Endometrium (tissue), 2 donors: ENCODE measurements at regions not wholly inside any gene's neighbourhood (a gene's known extent, or its start where the extent isn't known, plus 50 kb on each side); places are given as distances from the start of the nearest gene placed in this dataset.
A peak's percentile ranks its signal among the peaks of the same experiment; 100 is the strongest.

ENCODE experiments used
- FAIRE-seq: peaks from 2 replicates; lab custom pipeline; 2012; peaks lifted over from hg19 to GRCh38; lab: Jason Lieb, UNC
- donor health status: control.
- donor health status: control.

DNA sequence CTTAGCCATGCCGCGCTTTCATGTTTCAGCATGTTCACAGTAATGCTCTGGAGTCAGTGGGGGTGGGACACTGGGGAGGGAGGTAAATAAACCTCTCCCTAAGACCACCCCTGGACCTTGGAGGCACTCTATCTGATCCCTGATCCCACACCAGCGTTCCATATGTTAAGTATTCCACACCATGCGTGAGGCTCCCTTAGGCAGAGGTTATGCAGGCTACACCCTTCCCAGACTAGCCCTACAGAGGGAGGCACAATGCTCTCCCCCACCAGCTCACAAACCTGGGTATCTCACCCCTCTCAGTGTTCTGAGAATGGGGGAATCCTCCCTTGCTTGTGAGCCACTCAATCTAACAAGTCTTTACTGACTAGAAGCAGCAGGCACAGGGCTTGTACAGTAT, 1610.4 kb upstream of the ZEB2 start:
- no peak for FAIRE-seq

DNA sequence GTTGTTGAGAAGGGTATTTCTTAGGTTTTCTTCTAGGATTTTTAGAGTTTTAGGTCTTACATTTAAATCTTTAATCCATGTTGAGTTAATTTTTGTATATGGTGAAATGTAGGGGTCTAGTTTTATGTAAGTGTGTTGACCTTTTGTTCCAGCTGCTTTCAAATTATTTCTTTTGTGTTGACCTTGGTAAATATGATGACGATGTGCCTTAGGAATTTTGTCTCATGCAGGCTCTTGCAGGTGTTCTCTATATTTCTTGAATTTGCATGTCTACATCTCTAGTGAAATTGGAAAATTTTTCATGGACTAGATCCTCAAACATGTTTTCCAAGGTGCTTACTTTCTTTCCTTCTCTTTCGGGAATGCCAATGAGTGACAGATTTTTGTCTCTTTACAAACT, 1609.3 kb upstream of the ZEB2 start:
- FAIRE-seq: no peak

DNA sequence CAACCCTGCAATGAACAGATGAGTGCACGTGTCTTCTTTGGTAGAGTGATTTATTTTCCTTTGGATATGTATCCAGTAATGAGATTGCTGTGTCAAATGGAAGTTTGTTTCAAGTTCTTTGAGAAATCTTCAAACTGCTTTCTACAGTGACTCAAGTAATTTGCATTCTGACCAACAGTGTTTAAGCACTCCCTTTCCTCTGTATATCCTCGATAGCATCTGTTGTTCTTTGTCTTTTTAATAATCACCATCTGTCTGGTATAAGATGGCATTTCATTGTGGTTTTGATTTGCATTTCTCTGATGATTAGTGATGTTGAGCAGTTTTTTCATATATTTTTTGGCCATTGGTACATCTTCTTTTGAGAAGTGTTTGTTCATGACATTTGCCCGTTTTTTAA, 1608.3 kb upstream of the ZEB2 start:
- no peak for FAIRE-seq

DNA sequence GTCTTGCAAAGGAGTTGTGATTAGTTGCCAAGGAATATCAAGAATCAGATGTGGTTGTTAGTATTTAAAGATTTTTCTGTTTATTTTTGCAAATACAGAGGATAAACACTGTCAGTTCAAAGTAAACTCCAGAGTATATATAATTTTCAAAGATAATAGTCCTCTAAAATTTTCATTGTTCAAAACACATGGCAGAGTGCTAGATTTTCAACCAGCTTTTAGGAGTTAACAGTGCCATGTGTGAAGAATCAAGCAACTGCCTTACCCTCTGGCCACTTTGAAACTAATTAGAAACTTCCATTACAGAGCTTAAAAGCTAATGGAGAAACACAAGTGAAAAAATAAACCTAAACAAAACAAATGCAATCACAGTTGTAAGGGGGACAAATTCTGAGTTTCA, 1605.6 kb upstream of the ZEB2 start:
- FAIRE-seq: no peak

DNA sequence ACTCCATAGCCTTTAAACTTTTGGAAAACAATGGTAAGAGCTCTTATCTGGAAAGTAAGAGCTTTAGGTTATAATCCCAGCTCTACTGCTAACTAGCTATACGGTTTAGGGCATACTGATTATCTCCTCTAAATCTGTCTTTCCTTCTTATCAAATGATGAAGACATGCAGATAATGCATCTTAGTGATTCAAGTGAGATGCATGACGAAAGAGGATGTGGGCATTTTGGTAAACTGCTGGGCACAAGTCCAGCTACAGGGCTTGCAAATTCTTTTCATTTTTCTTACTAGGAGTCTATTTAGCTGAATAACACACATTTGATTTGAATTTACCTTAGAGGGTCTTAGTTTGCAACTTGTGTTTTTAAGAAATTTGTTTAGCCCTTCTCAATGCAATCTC, 1604.8 kb upstream of the ZEB2 start:
- no peak for FAIRE-seq

DNA sequence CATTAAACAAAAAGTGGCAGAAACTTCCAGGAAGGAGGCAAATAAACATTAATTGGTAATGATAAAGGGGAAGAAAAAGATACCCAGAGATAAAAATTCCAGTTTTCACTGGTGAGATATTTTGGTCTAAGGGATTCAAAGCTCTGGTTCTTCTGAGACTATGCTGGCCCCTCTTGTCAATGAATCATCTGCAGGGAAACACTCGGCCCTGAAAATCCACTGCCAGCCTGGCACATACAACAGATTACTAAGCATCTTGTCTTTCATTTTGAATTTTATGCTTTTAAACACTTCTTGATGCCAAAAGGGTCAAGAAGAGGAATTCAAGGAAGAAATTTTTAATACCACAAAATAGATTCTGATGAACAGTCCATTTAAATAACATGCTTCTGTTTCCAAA, 1603.8 kb upstream of the ZEB2 start:
- no peak for FAIRE-seq

DNA sequence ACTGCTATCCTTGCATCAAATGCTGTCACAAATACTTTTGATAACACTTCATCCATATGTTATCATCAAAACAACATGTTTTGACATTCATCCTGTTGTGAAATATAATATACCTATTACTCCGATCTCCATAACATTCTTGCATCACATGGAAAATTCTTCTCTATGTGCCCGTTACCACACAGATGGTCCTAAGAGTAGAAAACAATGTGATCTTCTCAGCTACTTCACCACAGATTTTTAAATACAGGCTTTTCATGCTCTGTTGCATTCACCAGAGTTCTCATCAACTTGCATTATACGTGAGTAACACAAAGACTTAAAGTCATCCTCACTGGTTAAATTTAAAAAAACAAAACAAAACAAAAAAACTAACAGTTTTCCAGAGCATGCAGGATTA, 1603.3 kb upstream of the ZEB2 start:
- FAIRE-seq: no peak

DNA sequence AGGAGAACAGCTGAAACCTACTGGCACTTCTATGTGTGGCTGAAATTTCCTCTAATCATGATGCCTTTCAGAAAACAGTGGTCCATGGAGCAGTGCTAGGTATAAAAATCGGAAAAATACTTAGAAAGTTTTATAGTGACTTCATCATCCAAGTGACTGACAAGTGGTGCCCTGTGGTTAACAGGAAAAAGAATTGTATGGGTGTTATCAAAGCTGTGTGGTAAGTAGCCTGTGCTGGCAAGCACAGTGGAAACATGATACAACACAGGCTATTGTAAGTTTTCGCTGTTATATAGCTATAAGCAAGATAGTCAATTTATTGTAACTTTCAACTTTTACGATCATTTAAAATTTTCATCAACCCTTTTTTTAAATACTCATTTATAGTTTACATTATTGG, 1599.7 kb upstream of the ZEB2 start:
- FAIRE-seq: no peak

DNA sequence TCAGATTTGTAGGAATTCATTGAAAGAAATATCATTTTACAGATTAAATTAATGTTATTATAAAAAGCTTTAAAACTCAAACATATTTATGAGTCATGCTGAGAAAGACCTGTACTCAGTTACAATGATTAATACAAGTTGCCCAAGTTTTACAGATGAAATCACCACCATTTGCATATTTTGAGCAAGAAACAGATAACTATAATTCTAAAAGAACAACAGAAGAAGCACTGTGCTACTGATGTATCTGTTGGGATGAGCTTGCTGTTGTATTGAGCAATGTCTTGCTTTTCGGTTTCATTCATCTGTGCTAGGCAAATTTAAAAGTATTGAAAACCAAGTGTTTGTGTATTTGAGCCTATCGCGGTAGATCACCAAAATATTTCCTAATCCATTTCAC, 1589.1 kb upstream of the ZEB2 start:
- no peak for FAIRE-seq

DNA sequence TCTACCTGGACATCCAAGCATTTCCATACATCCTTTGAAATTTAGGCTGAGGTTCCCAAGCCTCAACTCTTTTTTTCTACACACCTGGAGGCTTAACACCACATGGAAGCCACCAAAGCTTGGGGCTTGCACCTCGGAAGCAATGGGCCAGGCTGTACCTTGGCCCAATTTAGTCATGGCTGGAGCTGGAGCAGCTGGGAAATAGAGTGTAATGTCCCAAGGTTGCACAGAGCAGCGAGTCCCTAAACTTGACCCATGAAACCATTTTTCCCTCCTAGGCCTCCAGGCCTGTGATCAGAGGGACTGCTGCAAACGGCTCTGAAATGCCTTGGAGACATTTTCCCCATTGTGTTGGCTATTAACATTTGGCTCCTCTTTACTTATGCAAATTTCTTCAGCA, 1574.3 kb upstream of the ZEB2 start:
- FAIRE-seq: no peak

DNA sequence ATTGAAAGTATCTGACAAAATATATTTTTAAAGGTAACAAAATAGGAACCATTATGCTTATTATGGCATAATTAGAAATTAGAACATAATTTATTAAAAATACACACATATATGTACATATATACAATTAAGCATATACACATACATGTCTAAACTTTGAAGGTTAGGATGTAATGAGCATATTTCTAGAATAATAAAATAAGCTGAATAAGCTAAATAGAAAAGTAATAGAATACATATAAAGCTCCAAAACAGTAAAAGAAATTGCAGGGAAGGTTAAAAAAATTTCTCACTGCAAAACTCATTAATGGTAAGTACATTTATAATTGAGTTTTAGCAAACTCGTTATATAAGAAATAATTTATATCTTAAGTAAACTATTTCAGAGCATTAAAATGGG, 1561.5 kb upstream of the ZEB2 start:
- peak; percentile 53 for FAIRE-seq

DNA sequence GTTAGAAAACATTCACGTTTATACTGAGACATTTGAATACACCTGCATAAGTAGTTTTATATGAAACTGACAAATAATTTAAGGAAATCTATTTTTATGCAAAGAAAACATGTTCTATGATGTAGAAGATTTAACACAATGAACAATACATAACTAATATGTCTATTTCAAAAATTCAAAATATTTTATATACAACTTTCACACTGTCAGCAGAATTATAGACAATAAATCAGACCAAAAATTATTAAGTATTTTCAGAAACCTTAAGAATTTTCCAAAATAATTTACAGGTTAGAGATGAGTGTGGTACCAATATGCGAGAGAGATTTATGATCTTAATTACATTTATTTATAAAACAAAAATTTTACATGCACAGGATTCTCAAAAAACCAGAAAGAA, 1561.0 kb upstream of the ZEB2 start:
- FAIRE-seq: no peak

DNA sequence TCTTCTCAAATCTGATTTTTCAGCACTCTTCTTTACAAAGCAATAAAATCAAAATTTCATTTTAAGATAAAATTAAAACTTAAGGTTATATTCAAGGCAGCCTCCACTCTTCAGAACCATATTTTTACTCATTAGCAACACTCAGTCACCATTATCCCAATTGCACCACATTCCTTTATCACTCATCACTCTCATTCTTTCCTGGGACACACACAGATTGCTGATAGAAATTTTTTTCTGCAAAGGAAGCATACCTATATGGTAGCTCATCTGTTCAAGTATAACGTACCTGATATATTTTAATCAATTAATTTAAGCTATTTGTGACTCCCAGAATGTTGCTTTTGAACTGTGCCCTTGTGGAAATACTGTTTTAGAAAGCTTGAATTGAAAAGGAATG, 1559.3 kb upstream of the ZEB2 start:
- no peak for FAIRE-seq

DNA sequence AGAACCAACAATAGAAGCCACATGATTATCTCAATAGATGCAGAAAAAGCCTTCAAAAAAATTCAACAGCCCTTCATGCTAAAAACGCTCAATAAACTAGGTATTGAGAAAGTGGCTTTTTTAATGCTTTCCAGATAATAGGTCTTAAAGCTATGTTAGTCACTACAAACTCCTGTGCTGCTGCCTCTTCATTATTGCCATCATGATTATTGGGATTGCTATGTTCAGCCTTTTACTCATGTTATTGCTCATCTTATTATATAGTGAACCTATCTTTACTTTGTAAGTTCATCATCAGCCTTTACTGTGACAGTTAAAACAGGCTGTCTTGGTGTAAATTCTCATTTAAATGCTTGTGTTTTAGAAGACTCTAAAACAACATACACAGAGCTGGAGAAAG, 1557.2 kb upstream of the ZEB2 start:
- no peak for FAIRE-seq

DNA sequence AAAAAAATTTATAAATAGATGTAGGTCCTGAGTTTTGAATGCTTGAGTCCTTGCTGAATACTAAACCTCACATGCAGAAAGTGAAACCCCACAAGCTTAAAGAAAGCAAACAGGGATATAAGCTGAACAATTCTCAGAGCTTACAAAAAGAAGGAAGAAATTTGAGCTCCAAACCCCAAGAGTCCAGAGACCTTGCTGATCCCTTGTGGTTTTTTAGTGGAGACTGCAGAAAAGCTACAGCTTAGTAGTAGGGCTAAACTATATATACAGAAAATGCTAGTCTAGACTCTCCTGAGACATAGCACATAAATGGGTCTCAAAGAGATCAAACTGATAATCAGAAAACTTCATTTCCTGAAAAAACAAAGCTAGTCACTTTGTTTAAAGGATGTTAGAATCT, 1548.1 kb upstream of the ZEB2 start:
- FAIRE-seq: no peak

DNA sequence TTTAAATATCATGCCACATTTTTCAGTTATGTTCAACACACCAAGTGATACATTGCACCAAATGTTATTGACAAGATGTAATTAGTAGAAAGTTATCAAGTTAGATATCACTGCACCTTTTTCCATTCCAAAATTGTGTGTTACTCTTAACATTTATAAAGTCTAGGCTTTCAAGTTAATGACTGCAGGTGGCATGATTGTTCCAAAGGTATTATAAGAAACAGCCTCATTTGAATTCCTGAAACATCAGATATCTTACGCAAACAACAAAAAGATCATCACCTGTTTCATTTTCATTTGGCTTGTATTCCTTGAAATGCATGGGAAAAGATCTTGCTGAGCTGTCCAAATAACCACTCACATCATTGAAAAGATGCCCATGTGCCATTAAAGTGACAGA, 1528.2 kb upstream of the ZEB2 start:
- no peak for FAIRE-seq

DNA sequence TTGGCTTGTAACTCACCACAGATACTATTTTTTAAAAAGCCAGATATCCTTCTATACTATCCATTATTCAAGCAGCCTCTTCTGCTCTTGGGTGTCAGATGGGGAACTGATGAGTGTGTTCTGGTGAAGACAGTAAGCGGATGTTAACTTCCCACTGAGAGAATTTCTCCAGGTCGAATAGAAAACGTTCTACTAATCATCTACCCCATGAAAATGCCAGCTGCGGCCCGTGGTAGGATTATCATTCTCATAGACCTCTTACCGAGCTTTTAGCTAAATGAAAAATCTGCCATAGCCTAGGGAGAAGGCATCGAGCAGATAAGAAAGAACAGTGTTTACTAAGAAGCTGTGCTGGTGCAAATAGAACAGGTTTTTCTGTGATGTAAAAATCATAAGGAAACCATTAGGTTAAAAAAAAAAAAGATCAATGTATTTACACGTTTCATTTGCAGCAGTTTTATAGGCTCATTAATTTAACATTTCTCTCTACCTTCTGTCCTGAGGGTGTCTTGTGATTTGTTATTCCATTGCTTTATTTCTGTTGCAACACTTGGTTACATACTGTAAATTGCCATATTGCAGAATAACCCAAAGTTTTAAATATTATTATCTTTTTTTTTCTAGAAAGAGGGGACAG, 1521.5 kb upstream of the ZEB2 start:
- no peak for FAIRE-seq

DNA sequence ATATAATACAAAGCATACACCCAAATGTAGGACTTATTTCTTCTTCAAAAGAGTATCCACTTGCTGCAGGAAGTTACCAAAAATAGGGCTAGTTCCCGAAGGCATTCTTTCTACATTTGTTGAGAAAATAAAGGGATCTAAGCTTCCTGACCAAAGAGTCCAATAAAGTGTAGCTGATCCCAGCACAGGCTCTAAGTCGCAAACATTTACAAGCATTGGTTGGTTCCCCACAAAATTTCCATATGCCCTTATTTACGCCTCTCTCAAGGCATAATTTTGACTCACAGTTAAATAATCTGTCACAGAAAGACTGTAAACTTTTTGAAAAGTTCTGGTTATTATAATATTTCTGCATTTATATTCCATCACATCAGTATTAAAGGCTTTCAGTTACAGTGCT, 1520.1 kb upstream of the ZEB2 start:
- FAIRE-seq: no peak

DNA sequence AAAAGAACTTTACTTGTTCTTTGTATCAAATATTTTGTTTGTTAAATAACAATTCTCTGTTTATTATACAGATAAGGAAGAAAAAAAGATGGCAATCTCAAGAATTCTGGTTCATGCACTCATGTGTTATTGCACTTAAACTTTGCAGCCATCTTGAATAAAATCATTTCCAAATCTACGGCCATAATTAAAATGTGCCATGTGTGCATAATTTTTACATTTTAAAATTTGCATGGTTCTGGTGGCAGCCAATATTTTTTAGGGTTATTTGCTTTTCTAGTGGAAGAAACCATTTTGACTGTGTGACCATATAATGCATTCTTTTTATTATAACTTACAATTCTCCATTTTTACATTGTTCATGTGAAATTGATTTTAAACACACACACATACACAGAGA, 1518.1 kb upstream of the ZEB2 start:
- FAIRE-seq: no peak

DNA sequence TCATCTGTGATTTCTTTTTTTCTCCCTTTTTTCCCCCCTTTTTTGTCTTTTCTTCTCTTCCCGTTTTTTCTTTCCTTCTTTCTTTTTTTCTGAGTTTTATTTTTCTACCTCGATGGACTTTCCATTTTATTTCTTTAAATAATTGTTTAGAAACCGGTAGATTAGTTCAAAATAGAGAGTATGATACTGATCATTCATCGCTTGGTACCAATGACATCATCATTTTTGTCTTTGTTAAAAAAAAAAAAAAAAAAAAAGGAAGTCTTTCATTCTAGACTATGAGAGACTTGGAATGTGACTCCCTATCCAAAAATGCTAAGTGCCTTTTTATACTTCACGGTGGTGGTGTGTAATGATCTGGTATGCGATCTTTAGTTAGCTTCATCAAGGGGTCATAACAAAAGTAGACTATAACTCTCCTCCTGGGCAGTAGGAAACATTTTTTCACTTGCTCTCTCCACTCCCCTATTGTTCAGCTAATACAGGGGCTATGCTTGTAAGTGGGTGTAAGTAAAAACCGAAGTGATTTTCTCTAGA, 1517.5 kb upstream of the ZEB2 start:
- FAIRE-seq: no peak

DNA sequence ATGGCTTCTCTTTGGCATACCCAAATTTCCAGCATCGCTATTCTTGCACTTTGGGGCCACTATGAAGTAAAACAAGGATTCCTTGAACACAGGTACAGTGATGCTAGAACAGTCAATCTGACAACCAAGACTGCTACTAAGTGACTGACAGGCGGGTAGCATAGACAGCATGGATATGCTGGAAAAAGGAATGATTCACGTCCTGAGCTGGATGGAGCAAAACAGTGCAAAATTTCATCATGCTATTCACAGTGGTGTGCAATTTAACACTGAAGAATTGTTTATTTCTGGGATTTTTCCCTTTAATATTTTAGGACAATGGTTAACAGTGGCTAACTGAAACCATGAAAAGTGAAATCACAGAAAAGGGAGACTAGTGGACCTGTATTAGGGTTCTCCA, 1511.2 kb upstream of the ZEB2 start:
- FAIRE-seq: no peak

DNA sequence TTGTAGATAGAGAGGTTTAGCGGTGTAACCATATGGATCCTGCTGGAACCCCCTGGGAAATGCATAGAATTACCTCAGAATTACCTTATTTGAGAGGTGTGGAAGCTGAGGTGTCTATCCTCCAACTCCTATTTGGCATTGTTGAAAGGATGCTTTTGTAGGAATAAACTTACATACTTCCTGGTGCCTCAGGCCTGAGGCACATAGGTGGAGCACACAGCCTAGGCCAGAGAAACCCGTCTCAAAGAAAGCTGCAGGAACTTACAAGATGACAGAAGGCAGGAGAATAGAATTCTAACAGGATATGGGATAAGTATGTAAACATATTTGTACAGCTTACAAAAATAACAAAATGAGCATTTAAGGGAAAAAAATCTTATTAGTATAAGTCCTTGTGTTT, 1507.2 kb upstream of the ZEB2 start:
- no peak for FAIRE-seq

DNA sequence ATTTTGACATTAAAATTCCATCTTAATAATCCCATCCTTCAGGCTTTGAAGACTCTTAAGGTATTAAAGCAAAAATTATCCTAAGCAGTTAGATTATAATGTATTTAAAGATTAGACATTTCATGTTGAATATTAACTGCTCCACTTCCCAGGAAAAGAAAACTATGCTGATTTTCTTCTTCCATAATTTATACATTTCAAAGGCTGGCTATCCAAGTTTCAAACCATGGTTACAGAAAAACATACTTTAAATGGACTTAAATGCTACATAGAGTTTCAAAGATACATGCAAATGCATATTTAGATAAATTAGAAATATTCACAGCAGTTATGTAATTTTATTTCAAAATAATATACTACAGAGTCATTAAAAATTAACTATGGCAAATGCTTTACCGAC, 1505.6 kb upstream of the ZEB2 start:
- FAIRE-seq: no peak

DNA sequence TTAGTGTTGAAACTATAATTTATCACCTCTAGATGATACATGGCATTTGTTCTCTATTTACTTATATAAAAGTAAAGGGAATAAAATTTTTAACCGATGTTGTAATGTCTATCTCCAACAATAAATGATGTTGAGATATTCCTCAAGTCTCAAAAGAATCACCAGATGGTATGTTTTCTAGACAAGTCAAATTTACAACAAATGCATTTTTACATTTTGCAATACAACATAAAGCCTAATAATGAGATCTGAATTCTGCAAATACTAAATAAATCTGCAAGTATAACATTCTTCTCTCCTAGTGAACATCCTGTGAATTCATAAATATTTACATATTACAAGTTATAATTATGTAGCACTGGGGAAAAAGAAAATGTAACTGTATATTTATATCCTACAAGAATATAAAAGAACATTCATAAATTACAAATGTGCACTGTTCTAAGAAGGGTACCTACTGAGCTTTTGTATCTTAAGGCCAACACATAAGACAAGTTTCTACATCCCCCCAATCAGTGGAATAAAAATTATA, 1504.4 kb upstream of the ZEB2 start:
- FAIRE-seq: no peak

DNA sequence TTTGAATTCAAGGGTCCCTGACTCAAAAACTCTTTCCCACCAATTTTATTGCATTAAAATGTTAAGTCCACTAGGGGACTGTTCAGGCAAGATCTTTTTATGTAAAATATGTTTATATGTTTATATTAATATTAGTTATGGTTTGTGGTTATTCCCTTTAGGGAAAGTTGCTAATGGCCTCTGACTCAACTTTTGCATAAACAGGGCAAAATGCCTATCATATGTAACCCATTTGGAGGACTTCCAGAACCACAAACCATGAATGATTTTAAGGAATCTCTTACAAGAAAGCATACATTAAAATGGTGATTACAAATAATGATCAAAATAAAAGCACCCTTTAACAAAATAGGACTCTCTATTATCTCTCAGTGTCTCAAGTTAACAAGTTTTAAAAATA, 1484.5 kb upstream of the ZEB2 start:
- FAIRE-seq: no peak
